HG03025 (cell line): ENCODE measurements at regions not wholly inside any gene's neighbourhood (a gene's known extent, or its start where the extent isn't known, plus 50 kb on each side); places are given as distances from the start of the nearest gene placed in this dataset.

Experiments
- ATAC-seq: cut with Tn5 transposase; IDR thresholded peaks from one replicate; pipeline ENCODE4 v1.9.1; 2021; ENCODE audit warnings: mild to moderate bottlenecking, moderate library complexity; ENCODE audit not compliant: unreplicated experiment, low FRiP score

DNA sequence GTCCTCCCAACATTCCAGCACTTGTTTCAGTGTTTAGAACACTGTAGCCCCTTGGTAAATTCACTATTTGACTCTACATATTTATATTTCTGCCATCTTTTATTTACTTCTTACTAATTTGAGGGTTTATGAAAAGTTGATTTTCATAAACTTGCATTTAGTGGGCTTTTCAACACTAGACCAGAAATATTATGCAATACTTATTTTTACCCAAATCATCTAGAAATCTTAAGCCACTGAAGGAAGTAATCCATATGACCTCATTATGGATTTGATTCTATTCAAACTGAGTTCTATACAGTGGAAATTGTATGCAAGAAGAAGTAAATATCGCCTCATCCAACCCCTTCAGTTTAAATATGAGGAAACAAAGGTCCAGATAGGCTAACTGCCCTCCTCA is 92.6 kb upstream of the VRK2 start:
- no peak for ATAC-seq

DNA sequence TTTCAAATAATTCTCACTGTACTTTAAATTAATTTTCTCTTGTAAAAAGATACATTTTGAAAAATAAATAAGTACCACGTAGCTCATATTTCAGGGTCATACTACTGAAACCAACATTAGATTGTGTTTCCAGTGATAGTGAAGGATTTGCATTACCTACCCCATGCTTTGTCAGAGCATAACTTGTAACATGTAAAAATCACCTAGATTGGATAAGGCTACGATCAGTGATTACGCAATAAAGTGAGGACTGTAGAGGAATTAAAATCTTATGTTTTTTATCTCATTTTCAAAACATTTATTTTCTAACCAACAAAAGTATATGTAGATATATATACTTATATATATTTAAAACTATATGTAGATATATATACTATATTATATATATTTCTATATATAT is 89.4 kb upstream of the VRK2 start:
- no peak for ATAC-seq

DNA sequence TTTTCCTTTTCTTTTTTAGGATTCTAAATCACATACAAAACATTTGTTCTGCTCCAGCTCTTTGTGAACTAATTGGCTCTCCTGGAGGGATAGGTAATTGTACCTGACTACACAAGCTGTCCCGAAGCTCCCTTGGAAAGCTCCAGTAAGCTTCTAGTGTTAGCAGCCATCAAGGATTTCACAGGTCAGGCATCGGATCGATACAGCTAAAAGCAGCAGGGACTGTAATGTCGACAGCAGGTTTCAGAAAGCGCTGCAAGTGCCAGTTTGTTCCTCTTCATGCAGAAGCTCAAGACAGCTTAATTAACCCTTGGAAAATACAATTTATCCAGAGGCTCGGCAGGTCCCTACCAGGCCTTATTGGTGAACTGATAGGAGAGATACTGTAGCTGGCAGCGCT is 87.2 kb upstream of the VRK2 start:
- ATAC-seq, result no peak

DNA sequence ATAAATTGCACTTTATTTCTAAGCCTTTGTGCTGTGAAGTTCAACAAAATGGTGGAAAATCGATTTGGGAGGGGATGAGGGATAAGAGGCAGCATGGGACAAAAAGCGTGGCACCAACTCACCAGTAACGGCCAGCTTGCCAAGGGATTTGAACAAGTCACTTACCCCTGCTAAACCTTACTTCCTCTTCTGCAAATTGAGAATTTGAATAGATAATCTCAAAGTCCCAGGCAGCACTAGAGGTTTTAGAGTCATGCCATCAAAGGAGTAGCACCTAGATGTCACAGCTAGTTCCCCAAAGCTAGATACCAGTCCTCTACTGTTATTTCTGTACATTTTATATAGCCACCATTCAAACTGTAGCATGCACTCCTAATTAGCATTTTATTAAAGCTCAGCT is 83.7 kb upstream of the VRK2 start:
- no peak for ATAC-seq

GRCh38 chr2:57965219-57965618 is 81.4 kb upstream of the VRK2 start:
- ATAC-seq, result no peak

GRCh38 chr2:57965961-57966360 is 80.6 kb upstream of the VRK2 start:
- ATAC-seq, result no peak

DNA sequence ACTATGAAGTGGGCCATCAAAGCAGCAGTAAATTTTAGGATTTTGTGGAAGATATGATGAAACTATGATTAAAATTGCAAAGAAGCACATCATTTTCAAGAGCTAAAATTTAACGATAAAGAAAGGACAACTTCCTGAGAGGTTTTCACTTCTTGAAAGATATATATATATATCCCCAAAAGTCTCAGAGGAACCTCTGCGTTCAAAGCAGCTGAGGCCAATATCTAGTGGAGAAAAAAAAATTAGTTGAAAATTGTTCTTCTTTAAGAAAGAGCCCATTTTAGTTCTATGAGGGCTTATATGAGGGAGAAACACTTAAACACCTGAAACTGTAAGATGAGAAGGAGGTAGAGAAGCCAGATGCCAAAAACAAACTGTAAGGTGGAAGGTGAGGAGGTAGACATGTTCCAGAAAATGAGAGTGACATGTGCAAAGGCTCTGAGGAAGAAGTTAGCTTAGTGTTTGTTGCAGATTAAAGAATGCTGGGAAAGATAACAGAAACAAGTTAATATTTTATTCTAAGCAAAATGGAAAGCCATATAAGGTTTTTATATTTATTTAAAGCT is 72.9 kb upstream of the VRK2 start:
- no peak for ATAC-seq

DNA sequence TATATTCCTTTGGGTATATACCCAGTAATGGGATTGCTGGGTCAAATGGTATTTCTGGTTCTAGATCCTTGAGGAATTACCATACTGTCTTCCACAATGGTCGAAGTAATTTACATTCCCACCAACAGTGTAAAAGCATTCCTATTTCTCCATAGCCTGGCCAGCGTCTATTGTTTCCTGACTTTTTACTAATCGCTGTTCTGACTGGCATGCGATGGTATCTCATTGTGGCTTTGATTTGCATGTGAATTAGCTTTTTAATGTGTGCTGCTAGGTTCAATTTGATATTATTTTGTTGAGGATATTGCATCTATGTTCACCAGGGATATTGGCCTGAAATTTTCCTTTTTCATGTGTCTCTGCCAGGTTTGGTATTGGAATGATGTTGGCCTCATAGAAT is 67.4 kb upstream of the VRK2 start:
- ATAC-seq, result no peak

DNA sequence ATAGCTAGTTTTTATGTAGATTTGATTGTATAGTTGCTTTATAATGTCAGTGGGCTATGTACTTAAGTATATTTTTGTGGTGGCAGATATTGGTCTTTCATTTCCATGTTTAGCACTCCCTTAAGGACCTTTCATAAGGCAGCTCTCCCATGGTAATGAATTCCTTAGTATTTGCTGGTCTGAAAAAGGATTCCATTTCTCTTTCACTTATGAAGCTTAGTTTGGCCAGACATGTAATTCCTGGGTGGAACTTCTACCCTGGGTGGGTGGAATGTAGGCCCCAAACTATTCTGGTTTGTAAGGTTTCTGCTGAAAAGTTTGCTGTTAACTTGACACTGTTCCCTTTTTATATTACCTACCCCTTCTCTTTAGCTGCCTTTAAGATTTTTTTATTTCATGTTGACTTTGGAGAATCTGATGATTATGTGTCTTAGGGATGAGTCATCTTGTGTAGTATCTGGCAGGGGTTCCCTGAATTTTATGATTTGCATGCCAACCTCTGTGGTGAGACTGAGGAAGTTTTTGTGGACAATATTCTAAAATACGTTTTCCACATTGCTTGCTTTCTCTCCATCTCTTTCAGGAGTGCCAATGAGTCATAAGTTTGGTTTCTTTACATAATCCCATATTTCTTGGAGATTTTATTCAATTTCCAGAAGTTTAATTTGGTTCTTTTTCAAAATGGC is 65.4 kb upstream of the VRK2 start:
- no peak for ATAC-seq

- ATAC-seq, result no peak
Measured at GRCh38 chr2:57987835-57988573, 58.6 kb upstream of the VRK2 start.

GRCh38 chr2:57990118-57990725 is 56.4 kb upstream of the VRK2 start:
- ATAC-seq, result no peak
